GM21390 (cell line): ENCODE measurements at regions not wholly inside any gene's neighbourhood (a gene's known extent, or its start where the extent isn't known, plus 50 kb on each side); places are given as distances from the start of the nearest gene placed in this dataset.

Experiments
- ATAC-seq: cut with Tn5 transposase; IDR thresholded peaks from one replicate; pipeline ENCODE4 v1.9.1; 2021; ENCODE audit not compliant: unreplicated experiment

- ATAC-seq = no peak
These were observed 449.6 kb upstream of the RGS6 start for GRCh38 chr14:71482671-71483070.

- ATAC-seq = no peak
These were observed 449.1 kb upstream of the RGS6 start for GRCh38 chr14:71483154-71483553.

GRCh38 chr14:71485833-71486232 is 446.4 kb upstream of the RGS6 start:
- no peak for ATAC-seq

GRCh38 chr14:71486279-71486678 is 445.9 kb upstream of the RGS6 start:
- ATAC-seq = no peak

GRCh38 chr14:71487449-71487848 is 444.8 kb upstream of the RGS6 start:
- no peak for ATAC-seq

GRCh38 chr14:71487941-71488340 is 444.3 kb upstream of the RGS6 start:
- no peak for ATAC-seq

GRCh38 chr14:71488703-71489191 is 443.5 kb upstream of the RGS6 start:
- ATAC-seq = no peak

GRCh38 chr14:71489742-71490141 is 442.5 kb upstream of the RGS6 start:
- ATAC-seq = no peak

- no peak for ATAC-seq
These were observed 440.3 kb upstream of the RGS6 start for GRCh38 chr14:71491931-71492330.

- ATAC-seq = no peak
These were observed 439.9 kb upstream of the RGS6 start for GRCh38 chr14:71492346-71492745.

GRCh38 chr14:71497645-71498086 is 434.6 kb upstream of the RGS6 start:
- peak; percentile 82 for ATAC-seq

- peak; percentile 11 for ATAC-seq
These were observed 434.0 kb upstream of the RGS6 start for GRCh38 chr14:71498212-71498611.

- ATAC-seq = no peak
These were observed 433.2 kb upstream of the RGS6 start for GRCh38 chr14:71499018-71499417.

GRCh38 chr14:71507681-71508080 is 424.5 kb upstream of the RGS6 start:
- ATAC-seq = no peak

- no peak for ATAC-seq
These were observed 423.3 kb upstream of the RGS6 start for GRCh38 chr14:71508901-71509300.

- no peak for ATAC-seq
These were observed 421.1 kb upstream of the RGS6 start for GRCh38 chr14:71511152-71511551.

GRCh38 chr14:71514941-71515919 is 417.0 kb upstream of the RGS6 start:
- no peak for ATAC-seq

- no peak for ATAC-seq
These were observed 410.7 kb upstream of the RGS6 start for GRCh38 chr14:71521238-71522135.

- ATAC-seq = peak; percentile 79
These were observed 408.5 kb upstream of the RGS6 start for GRCh38 chr14:71523630-71524319.

- ATAC-seq = peak; percentile 43
These were observed 407.8 kb upstream of the RGS6 start for GRCh38 chr14:71524320-71524982.
